Activated CD4-positive, alpha-beta T cell treated with anti-CD3 and anti-CD28 coated beads, Interleukin-2, amount 50 U/mL, for 16 hours (primary cell): ENCODE measurements at regions not wholly inside any gene's neighbourhood (a gene's known extent, or its start where the extent isn't known, plus 50 kb on each side); places are given as distances from the start of the nearest gene placed in this dataset.
"Not testable (repeated sequence)": the region's sequence is repeated elsewhere in the genome, so short reads cannot be mapped to it uniquely, and the experiment has no call there.

Experiments
- DNase-seq: peaks from one replicate; pipeline ENCODE4 v3.0.0-alpha.2; 2020

DNA sequence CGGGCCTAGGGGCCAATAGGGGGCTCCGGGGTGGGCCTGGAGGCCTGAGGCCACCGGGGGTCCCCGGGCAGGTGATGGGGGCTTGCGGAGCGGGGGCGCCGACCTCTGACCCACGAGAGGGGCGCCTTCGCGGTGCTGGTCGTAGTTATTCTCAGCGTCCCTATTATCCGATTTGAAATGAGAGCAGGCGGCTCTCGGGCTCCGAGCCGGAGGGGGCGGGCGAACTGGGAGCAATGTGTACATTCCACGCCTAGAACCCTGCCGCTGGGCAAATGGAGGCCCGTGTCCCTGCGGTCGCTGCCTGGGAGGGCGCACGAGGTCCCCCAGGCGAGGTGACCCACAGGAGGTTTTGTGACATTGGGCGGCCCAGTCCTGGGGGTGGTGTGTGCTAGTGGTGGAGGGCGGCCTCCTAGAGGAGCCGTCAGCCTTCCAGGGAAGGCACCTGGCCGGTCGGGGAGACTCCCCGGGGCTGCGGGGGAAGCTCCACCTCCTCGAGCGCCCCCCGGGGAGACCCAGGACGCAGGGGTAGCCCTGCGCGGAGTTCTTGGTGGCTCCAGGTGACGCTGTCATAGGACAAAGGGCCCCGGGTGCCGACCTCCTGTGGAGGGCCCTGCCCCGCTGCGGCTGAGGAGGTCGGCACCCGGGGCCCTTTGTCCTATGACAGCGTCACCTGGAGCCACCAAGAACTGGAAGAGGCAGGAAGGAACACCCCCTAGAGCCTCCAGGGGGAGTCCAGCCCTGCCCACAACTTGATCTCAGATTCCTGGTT lies 102.6 kb upstream of the PRKX start:
- peak; percentile 43 for DNase-seq

DNA sequence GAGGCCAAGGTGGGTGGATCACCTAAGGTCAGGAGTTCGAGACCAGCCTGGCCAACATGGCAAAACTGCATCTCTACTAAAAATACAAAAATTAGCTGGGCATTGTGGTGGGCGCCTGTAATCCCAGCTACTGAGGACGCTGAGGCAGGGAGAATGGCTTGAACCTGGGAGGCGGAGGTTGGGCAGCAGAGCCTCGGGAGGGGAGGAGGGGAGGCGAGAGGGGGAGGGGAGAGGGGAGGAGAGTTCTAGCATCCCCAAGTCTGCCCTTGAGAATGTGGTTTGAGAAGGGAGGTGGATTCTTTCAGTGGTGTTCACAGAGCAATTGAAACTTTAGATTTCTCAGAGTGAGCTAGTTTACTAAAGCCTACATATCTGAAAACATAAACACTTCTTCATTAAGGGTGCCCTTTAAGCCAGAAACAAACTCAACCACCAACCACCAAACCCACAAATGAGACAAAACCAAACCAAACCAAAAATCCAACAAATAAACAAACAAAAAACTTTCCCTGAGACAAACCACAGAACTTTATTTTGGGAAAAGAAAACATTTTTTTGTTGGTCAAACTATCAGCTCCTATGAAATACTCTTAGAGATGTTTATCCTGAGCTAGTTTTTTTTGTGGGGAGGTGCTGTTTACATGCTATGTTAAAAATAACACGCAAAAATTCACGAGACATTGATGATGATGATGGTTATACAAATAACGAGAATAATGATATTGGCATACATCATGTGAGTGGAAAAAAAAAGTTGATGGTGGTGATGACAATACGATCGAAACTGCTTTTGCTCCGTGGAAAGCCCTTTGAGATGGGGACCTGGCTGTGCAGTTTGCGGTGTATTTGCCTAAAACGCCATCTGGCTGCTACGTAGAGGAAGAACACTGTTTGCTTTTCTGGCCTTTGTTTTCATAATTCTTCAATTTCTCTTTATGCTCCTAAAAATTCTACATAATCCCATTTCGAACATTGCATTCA lies 98.2 kb upstream of the PRKX start:
- DNase-seq: peak; percentile 76

- no peak for DNase-seq
These were observed 94.5 kb upstream of the PRKX start for GRCh38 chrX:3807906-3808305.

DNA sequence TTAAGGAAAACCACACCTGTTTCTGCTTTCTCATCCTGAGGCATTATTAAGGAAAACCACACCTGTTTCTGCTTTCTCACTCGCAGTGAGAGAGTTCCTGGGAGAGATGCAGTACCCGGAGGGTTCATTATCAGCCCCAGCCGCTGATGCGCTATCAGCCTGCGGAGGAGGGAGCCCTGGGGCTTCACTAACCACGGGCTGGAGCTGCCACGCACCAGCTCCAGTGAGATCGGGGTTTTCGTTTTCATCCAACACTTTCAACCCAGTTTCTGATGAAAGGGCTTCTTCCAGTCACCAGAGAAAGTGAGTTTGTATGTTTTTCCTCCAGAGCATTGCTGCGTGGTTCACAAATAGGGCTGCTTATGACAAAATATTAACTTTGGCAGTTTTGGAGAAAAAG lies 93.2 kb upstream of the PRKX start:
- DNase-seq: no peak

- DNase-seq: no peak
These were observed 90.3 kb upstream of the PRKX start for GRCh38 chrX:3803713-3804112.

- DNase-seq: no peak
These were observed 89.9 kb upstream of the PRKX start for GRCh38 chrX:3803305-3803704.

DNA sequence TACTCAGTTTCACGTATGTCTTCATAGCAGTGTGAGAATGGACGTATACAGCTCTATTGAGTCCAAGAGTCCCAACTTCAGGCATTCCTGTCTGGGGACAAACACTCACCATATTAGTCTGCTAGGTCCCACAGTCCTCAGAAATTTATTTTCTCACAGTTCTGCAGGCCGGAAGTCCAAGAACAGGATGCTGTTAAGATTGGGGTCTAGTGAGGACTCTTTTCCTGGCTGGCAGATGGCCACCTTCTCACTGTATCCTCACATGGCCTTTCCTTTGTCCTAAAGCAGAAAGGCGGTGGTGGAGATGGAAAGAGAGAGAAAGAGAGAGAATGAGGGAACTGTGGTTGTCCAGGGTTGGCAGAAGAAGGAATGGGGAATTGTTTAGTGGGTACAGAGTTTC lies 82.0 kb upstream of the PRKX start:
- DNase-seq: not testable (repeated sequence)

- DNase-seq: no peak
These were observed 78.0 kb upstream of the PRKX start for GRCh38 chrX:3791449-3791848.

- DNase-seq: no peak
These were observed 75.2 kb upstream of the PRKX start for GRCh38 chrX:3788494-3789233.

- no peak for DNase-seq
These were observed 74.4 kb upstream of the PRKX start for GRCh38 chrX:3787856-3788255.

DNA sequence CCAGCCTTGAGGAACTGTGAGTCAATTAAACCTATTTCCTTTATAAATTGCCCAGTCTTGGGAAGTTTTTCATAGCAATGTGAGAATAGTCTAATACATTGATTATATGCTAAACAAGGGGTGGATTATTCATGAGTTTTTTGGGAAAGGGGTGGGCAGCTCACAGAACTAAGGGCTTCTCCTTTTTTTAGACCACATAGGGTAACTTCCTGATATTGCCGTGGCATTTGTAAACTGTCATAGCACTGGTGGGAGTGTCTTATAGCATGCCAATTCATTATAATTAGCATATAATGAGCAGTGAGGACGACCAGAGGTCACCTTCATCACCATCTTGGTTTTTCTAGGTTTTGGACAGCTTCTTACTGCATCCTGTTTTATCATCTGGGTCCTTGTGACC lies 72.4 kb upstream of the PRKX start:
- DNase-seq: not testable (repeated sequence)

- DNase-seq: no peak
These were observed 67.1 kb upstream of the PRKX start for GRCh38 chrX:3780564-3780963.

- no peak for DNase-seq
These were observed 66.1 kb upstream of the PRKX start for GRCh38 chrX:3779546-3779945.

DNA sequence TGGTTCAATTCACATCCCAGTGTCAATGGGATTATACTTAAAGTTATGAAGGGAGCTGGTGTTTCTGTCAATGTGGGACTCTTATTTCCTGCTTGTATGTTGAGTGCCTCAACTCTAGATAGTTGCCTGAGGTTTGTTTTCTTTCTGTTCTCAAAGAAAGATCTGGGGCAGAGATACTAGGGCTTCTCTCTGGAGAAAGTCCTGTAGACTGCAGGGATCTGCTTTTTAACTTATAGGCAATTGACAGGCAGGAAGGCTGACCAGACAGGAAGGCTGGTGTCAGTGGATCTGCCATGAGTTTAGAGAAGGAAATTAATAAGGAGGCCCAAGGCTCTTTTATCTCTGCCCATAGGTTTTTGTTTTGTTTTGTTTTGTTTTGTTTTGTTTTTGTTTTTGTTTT lies 64.0 kb upstream of the PRKX start:
- DNase-seq: no peak

GRCh38 chrX:3771766-3772165 lies 58.3 kb upstream of the PRKX start:
- no peak for DNase-seq

- DNase-seq: no peak
These were observed 55.4 kb upstream of the PRKX start for GRCh38 chrX:3768881-3769280.
